ENCODE measurements at regions not wholly inside any gene's neighbourhood (a gene's known extent, or its start where the extent isn't known, plus 50 kb on each side); places are given as distances from the start of the nearest gene placed in this dataset.

DNA sequence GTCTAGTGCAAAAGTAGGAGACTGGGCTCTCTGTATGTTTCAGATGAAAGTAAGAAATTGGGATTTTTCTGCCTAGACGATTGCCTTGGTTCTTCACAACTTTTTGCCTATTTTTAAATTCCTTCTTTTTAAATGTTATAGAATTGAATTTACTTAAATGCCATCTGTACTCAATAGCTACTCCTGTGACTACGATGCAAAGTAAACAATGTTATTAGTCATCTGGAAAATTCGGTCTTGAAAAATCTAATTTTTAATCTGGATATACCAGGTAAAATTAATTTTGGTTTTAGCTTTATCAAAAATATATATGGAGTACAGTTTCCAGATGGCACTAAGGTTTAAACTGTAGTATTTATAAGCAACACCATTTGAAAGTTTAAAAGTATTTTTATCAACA is 472.2 kb downstream of the UTRN start:
- TF ChIP-seq CTCF (IDR thresholded peaks at IDR 0.05) (no peak), ZFX (IDR thresholded peaks at IDR 0.05; ENCODE audit: borderline replicate concordance) (no peak)

Data from 22Rv1 (cell line).